Mesothelial cell of epicardium (in vitro differentiated cells): ENCODE measurements at regions not wholly inside any gene's neighbourhood (a gene's known extent, or its start where the extent isn't known, plus 50 kb on each side); places are given as distances from the start of the nearest gene placed in this dataset.

ENCODE experiments used
- DNase-seq, 2 experiments: peaks; one replicate each; pipeline ENCODE4 v3.0.0; 2021; ENCODE audit warnings: low spot score in 2 of 2; ENCODE audit not compliant: unreplicated experiment in 2 of 2
- H3K27ac Mint-ChIP-seq: 2 replicates; pipeline ENCODE4 v1.8.0; 2021; ENCODE audit warnings: mixed read lengths
- H3K27me3 Mint-ChIP-seq: 2 replicates; pipeline ENCODE4 v1.8.0; 2021; ENCODE audit warnings: low read depth, mixed read lengths
- H3K36me3 Mint-ChIP-seq: 2 replicates; pipeline ENCODE4 v1.8.0; 2021; ENCODE audit warnings: mixed read lengths
- H3K4me1 Mint-ChIP-seq: 2 replicates; pipeline ENCODE4 v1.8.0; 2021; ENCODE audit warnings: mixed read lengths
- H3K4me3 Mint-ChIP-seq: 2 replicates; pipeline ENCODE4 v1.8.0; 2021; ENCODE audit warnings: mild to moderate bottlenecking, moderate library complexity, mixed read lengths
- H3K9me3 Mint-ChIP-seq: 2 replicates; pipeline ENCODE4 v1.8.0; 2021; ENCODE audit warnings: mixed read lengths
- TF ChIP-seq, protein P1 (sequence below): fragments of 200-600 bp; sonication (generic); IDR thresholded peaks from one replicate; pipeline ENCODE4 v1.5.0; 2021; ENCODE audit warnings: antibody characterized with exemption; ENCODE audit not compliant: unreplicated experiment

GRCh38 chr2:16010951-16011620, 70.7 kb downstream of the MYCN start:
- H3K27me3 Mint-ChIP-seq = no peaks in the 10 kb centered on the region
- no peaks in the 10 kb centered on the region for H3K36me3 Mint-ChIP-seq
- peaks cover 42% of the 10 kb centered on the region for H3K4me1 Mint-ChIP-seq
- H3K4me3 Mint-ChIP-seq = no peak overlapping the region
- no peak overlapping the region for H3K27ac Mint-ChIP-seq
- DNase-seq = no peak
- TF ChIP-seq, protein P1, sequence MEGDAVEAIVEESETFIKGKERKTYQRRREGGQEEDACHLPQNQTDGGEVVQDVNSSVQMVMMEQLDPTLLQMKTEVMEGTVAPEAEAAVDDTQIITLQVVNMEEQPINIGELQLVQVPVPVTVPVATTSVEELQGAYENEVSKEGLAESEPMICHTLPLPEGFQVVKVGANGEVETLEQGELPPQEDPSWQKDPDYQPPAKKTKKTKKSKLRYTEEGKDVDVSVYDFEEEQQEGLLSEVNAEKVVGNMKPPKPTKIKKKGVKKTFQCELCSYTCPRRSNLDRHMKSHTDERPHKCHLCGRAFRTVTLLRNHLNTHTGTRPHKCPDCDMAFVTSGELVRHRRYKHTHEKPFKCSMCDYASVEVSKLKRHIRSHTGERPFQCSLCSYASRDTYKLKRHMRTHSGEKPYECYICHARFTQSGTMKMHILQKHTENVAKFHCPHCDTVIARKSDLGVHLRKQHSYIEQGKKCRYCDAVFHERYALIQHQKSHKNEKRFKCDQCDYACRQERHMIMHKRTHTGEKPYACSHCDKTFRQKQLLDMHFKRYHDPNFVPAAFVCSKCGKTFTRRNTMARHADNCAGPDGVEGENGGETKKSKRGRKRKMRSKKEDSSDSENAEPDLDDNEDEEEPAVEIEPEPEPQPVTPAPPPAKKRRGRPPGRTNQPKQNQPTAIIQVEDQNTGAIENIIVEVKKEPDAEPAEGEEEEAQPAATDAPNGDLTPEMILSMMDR = no peak
- H3K9me3 Mint-ChIP-seq = no peaks in the 10 kb centered on the region

GRCh38 chr2:16010011-16010410, 69.7 kb downstream of the MYCN start:
- TF ChIP-seq, protein P1 = no peak
- Mint-ChIP-seq H3K4me1 (peaks cover 33% of the 10 kb centered on the region), H3K4me3 (no peak overlapping the region), H3K27ac (no peak overlapping the region), H3K27me3 (no peaks in the 10 kb centered on the region), H3K36me3 (no peaks in the 10 kb centered on the region), H3K9me3 (no peaks in the 10 kb centered on the region)
- no peak for DNase-seq

- DNase-seq = no peak
- no peak overlapping the region for H3K27ac Mint-ChIP-seq
- no peaks in the 10 kb centered on the region for H3K36me3 Mint-ChIP-seq
- H3K4me1 Mint-ChIP-seq = peaks cover 29% of the 10 kb centered on the region
- H3K27me3 Mint-ChIP-seq = no peaks in the 10 kb centered on the region
- H3K9me3 Mint-ChIP-seq = no peaks in the 10 kb centered on the region
- no peak overlapping the region for H3K4me3 Mint-ChIP-seq
- TF ChIP-seq, protein P1 = no peak
These were observed 69.2 kb downstream of the MYCN start for GRCh38 chr2:16009560-16009959.

- no peaks in the 10 kb centered on the region for H3K36me3 Mint-ChIP-seq
These were observed 68.5 kb downstream of the MYCN start for GRCh38 chr2:16008856-16009255.

DNA sequence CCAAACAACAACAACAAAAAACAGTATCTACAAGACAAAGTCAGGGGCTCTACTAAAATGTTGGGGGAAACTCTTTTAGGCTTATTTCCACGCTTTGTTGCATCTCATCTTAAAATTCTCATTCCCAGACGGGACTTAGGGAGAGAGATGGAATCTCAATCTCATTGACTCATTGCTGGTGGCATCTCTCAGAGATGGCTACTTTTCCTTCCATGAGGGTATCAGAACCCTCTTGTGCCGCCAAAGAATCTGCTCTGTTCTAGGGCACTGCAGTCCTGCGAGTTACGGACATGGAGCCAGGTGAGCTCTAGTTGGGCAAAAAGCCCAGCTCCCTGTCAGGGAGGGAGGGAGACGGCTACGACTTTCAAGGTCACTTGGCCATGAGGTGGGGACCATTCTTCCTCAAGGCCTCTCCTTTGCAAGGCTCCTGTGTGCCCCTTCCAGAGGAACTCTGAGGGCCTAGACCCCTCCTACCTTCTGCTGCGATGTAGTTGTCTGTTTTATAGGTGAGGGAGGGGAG, 68.0 kb downstream of the MYCN start:
- peaks cover 17% of the 10 kb centered on the region for H3K4me1 Mint-ChIP-seq
- H3K27ac Mint-ChIP-seq = no peak overlapping the region
- no peaks in the 10 kb centered on the region for H3K36me3 Mint-ChIP-seq
- H3K9me3 Mint-ChIP-seq = peaks cover under 1% of the 10 kb centered on the region
- DNase-seq = no peak
- peaks cover 3% of the 10 kb centered on the region for H3K27me3 Mint-ChIP-seq
- TF ChIP-seq, protein P1 = no peak
- no peak overlapping the region for H3K4me3 Mint-ChIP-seq

More at GRCh38 chr2:16008856-16009255, 68.5 kb downstream of the MYCN start:
- TF ChIP-seq, protein P1 = no peak
- Mint-ChIP-seq H3K9me3 (no peaks in the 10 kb centered on the region), H3K27ac (no peak overlapping the region), H3K4me1 (peaks cover 22% of the 10 kb centered on the region), H3K27me3 (peaks cover 3% of the 10 kb centered on the region), H3K4me3 (no peak overlapping the region)
- no peak for DNase-seq
